ENCODE measurements at regions not wholly inside any gene's neighbourhood (a gene's known extent, or its start where the extent isn't known, plus 50 kb on each side); places are given as distances from the start of the nearest gene placed in this dataset.
"Not testable (repeated sequence)": the region's sequence is repeated elsewhere in the genome, so short reads cannot be mapped to it uniquely, and the experiment has no call there.

DNA sequence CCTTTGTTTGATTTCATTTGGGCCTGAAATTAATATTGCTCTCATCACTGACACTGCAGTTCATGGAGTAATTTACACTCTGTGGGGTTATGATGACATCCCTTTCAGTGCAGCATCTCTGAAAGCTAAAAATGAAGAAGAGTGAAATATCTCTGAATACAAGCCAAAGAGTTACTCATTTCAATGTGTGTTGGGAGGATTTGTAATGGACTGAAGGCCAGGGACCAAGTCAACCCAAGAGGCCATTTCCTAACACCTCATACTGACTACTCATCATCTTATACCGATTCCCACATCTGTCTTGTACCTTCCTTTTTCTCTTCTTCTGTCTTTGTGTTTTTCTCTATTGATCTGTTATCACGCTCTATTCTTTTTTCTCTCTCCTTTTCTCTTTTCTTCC, 374.4 kb upstream of the FRG1 start:
- ATAC-seq, result not testable (repeated sequence)

DNA sequence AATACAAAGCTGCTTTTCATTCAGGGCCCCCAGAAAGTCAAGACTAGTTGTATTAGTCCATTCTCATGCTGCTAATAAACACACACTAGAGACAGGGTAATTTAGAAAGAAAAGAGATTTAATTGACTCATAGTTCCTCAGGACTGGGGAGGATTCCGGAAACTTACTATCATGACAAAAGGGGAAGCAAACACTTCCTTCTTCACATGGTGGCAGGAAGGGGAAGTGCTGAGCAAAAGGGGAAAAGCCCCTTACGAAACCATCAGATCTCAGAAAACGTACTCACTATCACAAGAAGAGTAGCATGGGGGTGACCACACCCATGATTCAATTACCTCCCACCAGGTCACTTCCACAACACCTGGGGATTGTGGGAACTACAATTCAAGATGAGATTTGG, 373.8 kb upstream of the FRG1 start:
- H3K4me3 Mint-ChIP-seq, H3K9me3 Mint-ChIP-seq, H3K27ac Mint-ChIP-seq, POLR2A ChIA-PET, ATAC-seq, H3K4me1 Mint-ChIP-seq, DNase-seq, H3K27me3 Mint-ChIP-seq, H3K36me3 Mint-ChIP-seq: not testable (repeated sequence)

More for the DNA sequence above, 374.4 kb upstream of the FRG1 start:
- H3K27me3 Mint-ChIP-seq, POLR2A ChIA-PET, H3K9me3 Mint-ChIP-seq, DNase-seq, H3K4me1 Mint-ChIP-seq, H3K36me3 Mint-ChIP-seq, H3K27ac Mint-ChIP-seq, H3K4me3 Mint-ChIP-seq: not testable (repeated sequence)

DNA sequence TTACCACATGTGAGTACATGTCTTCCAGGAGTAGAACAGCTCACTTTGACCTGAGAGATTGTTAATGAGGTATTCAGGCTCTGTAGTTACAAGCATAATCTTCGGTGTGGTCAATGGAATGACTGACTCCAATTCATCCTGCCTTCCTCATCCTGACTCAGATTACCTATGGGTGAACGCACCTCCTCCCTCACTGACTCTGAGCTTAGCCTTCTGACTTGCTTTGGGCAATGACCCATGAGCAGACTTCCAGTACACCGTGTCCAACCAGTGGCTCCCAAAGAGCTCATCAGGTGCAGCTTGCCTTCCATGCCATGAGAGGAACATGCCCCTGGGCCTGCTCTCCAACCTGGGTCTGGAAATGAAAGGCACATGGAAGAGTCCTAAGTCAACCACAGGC, 361.0 kb upstream of the FRG1 start:
- H3K27me3 Mint-ChIP-seq, H3K36me3 Mint-ChIP-seq, H3K27ac Mint-ChIP-seq, H3K4me3 Mint-ChIP-seq, ATAC-seq, POLR2A ChIA-PET, DNase-seq, H3K4me1 Mint-ChIP-seq: not testable (repeated sequence)
- peaks cover 0 to 12% (median 2%) of the 10 kb centered on the region in 9 donors for H3K9me3 Mint-ChIP-seq

DNA sequence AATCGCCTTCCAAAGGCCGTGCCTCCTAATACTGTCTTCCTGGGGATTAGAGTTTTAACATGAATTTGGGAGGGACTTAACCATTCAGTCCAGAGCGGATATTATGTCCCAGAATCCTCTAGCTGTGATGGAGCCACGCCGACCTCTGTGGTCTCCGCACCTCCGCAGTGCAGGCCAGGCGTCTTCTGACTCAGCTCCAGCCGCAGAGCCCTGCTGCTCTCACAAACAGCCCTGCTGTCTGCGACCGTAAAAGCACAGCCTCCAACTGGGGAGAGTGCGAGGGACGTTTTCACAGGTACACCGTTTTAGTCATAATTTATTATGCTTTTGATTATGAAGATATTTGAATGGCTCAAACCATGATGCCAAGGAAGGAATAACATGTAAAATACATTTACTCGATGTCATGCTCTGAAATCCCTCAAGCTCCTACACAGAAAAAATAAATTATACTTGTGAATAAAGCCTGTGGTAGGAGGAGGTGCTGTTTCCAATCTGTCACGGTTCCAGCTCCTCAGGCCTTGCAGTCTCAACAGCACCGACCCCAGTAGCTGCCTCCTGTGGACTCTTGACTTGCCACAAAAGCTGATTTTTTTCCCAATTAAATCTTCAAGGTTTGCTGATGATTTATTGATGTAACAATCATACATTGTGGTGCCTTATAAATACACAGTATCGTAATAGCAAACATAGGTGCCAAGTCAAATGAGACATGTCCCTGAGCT, 353.6 kb upstream of the FRG1 start:
- H3K4me3 Mint-ChIP-seq, H3K27me3 Mint-ChIP-seq, H3K36me3 Mint-ChIP-seq, DNase-seq, H3K4me1 Mint-ChIP-seq, POLR2A ChIA-PET, ATAC-seq, H3K27ac Mint-ChIP-seq: not testable (repeated sequence)
- peaks cover 0 to 23% (median 2%) of the 10 kb centered on the region in 9 donors for H3K9me3 Mint-ChIP-seq

DNA sequence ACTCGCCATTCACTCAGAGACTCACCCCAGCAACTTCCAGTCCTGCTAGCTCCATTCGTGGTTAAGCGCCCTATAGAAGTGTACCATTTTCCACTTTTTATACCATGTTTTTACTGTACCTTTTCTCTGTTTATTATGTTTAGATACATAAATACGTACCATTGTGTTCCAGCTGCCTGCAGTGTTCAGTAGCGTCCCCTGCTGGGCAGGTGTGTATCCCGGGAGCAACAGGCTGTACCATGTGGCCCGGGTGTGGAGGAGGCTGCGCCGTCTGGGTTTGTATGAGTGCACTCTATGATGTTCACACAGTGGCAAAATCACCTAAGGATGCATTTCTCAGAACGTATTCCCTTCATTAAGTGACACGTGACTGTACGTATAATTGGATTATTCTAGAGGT, 351.5 kb upstream of the FRG1 start:
- DNase-seq, H3K4me1 Mint-ChIP-seq, H3K4me3 Mint-ChIP-seq, ATAC-seq, H3K27ac Mint-ChIP-seq, H3K36me3 Mint-ChIP-seq, H3K27me3 Mint-ChIP-seq, POLR2A ChIA-PET: not testable (repeated sequence)
- peaks cover 0 to 24% (median 0%) of the 10 kb centered on the region in 9 donors for H3K9me3 Mint-ChIP-seq

DNA sequence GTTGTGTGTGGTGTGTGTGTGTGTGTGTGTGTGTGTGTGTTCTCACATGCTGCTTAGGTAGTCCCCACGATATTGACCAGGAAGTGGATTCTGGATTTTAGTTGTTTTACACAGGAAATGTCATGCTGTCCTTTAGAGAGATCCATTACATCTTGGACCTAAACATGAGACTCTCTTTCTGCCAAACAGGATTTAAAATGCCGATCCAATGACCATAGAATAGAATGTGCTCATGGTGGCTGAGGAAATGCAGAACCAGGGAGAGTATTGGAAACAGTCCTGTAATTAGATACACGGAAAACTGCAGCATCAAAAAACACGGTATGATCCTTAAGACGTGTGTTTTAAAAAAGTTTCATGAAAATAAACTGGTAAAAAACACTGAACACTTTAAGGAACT, 347.8 kb upstream of the FRG1 start:
- no peak for ATAC-seq
- peaks cover 0 to 11% (median 0%) of the 10 kb centered on the region in 9 donors for H3K9me3 Mint-ChIP-seq
- POLR2A ChIA-PET, result no interaction called here

DNA sequence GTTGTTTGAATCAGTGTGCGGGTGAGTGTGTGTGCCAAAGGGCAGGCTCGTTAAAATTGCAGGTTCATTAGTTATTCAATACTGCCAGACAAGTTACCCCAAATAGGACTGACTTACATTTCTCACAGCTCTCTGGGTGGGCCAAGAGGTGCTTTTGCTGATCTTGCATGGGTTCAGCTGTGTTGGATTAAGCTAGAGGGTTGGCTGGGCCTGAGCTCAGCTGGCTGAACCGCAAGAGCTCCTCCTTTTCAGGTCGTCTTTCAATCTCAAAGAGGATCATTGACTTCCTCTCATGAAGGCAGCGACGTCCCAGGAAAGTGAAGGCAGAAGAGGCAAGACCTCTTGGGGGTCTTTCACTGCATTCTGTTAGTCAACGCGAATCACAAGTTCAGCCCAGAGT, 343.3 kb upstream of the FRG1 start:
- Mint-ChIP-seq H3K36me3 (no peaks in the 10 kb centered on the region), H3K4me3 (no peak overlapping the region), H3K27ac (no peak overlapping the region), H3K4me1 (no peaks in the 10 kb centered on the region), H3K27me3 (peaks cover 0 to 4% (median 0%) of the 10 kb centered on the region in 5 donors), H3K9me3 (peaks cover 0 to 14% (median 2%) of the 10 kb centered on the region in 9 donors)
- no peak for DNase-seq
- POLR2A ChIA-PET, result no interaction called here
- ATAC-seq, result no peak

More for the DNA sequence above, 347.8 kb upstream of the FRG1 start:
- H3K27ac Mint-ChIP-seq, result no peak overlapping the region
- no peaks in the 10 kb centered on the region for H3K4me1 Mint-ChIP-seq
- H3K27me3 Mint-ChIP-seq, result no peaks in the 10 kb centered on the region
- DNase-seq, result no peak
- no peak overlapping the region for H3K4me3 Mint-ChIP-seq
- H3K36me3 Mint-ChIP-seq, result no peaks in the 10 kb centered on the region

DNA sequence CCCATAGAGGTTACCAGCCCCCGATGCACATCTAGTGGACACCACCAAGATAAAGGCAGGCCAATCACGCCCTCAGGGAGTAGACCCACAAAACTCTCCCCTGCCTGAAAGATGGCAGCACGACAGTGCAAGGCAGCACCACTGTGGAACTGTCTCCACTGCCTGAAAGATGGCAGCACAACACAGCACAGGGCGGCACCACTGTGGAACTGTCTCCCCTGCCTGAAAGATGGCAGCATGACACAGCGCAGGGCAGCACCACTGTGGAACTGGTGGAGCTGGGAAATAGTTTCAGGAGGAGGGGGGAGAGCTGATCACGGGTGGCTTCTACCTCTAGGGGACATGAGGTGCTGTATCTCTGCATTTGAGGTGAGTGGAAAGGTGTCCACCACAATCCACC, 340.4 kb upstream of the FRG1 start:
- no peak for ATAC-seq
- H3K27me3 Mint-ChIP-seq, result peaks cover 0 to 4% (median 0%) of the 10 kb centered on the region in 5 donors
- H3K4me1 Mint-ChIP-seq, result no peaks in the 10 kb centered on the region
- H3K27ac Mint-ChIP-seq, result no peak overlapping the region
- H3K9me3 Mint-ChIP-seq, result peaks cover 0 to 14% (median 0%) of the 10 kb centered on the region in 9 donors
- no peaks in the 10 kb centered on the region for H3K36me3 Mint-ChIP-seq
- no peak overlapping the region for H3K4me3 Mint-ChIP-seq
- POLR2A ChIA-PET, result no interaction called here
- DNase-seq, result no peak

DNA sequence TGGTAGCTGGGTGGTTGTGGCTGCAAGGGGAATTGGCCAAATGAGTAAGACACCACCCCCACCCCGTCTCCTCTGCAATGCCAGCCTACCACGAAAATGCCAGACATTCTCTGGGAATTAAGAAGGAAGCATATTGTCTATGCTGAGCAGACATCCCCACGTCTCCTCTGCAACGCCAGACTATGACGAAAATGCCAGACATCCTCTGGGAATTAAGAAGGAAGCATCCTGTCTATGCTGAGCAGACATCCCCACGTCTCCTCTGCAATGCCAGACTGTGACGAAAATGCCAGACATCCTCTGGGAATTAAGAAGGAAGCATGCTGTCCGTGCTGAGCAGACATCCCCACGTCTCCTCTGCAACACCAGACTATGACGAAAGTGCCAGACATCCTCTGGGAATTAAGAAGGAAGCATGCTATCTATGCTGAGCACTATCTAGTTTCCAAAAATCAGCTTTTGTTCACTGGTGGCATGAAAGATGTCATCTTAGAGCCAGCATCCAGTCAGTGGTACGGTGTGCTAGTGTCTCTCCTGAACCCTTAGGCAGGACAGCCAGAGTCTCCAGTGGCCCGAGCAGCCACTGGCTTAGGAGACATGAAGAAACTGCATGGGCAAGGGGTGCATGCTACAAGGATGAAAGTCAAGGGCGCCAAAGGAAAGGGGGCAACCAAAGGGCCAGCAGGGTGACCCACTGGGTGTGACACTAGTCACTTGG, 339.8 kb upstream of the FRG1 start:
- H3K27me3 Mint-ChIP-seq, result peaks cover 0 to 4% (median 0%) of the 10 kb centered on the region in 5 donors
- no peak overlapping the region for H3K4me3 Mint-ChIP-seq
- H3K36me3 Mint-ChIP-seq, result no peaks in the 10 kb centered on the region
- ATAC-seq (no peak), DNase-seq (no peak)
- H3K27ac Mint-ChIP-seq, result no peak overlapping the region
- H3K4me1 Mint-ChIP-seq, result no peaks in the 10 kb centered on the region
- POLR2A ChIA-PET, result no interaction called here
- H3K9me3 Mint-ChIP-seq, result peaks cover 0 to 14% (median 0%) of the 10 kb centered on the region in 9 donors

DNA sequence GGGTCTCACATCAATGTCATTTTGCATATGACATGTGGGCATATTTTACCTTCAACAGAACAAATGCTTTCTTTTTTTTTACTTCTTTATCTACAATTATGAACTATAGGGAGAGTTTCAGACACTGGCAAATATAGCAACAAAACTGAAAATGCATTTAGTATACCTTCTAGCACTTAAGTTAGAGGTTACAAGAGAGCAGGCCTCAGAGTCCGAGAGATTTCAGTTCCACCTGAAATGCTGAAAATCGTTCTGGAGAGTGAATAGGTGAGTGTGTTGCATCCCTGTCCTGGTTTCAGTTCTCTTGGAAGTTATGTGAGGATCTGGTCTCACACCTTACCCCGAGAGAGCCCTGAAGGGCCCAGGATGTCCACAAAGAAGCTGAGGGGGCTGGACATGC, 337.8 kb upstream of the FRG1 start:
- H3K4me1 Mint-ChIP-seq, H3K4me3 Mint-ChIP-seq, DNase-seq, POLR2A ChIA-PET, H3K27me3 Mint-ChIP-seq, H3K36me3 Mint-ChIP-seq, H3K27ac Mint-ChIP-seq, ATAC-seq: not testable (repeated sequence)
- H3K9me3 Mint-ChIP-seq, result peaks cover 0 to 13% (median 0%) of the 10 kb centered on the region in 9 donors

DNA sequence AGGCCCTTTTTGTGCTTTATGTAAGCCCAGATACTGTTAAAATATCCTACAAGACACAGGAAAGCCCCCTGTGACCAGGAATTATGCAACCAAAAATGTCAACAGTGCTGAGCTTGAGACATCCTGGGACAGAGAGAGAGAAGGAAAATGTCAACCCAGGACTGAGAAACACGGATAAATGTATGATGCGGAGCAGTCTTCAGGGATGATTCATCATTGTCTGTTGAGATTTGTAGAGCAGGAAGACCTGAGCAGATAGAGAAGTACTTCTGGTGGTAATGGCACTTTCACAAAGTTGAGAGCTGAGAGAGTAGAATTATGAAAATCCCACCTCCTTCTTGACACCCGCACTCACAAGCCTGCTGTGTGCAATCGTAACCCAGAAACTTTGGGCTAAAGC, 330.1 kb upstream of the FRG1 start:
- H3K27ac Mint-ChIP-seq, DNase-seq, H3K4me1 Mint-ChIP-seq, H3K4me3 Mint-ChIP-seq, H3K9me3 Mint-ChIP-seq, POLR2A ChIA-PET, ATAC-seq, H3K36me3 Mint-ChIP-seq, H3K27me3 Mint-ChIP-seq: not testable (repeated sequence)

DNA sequence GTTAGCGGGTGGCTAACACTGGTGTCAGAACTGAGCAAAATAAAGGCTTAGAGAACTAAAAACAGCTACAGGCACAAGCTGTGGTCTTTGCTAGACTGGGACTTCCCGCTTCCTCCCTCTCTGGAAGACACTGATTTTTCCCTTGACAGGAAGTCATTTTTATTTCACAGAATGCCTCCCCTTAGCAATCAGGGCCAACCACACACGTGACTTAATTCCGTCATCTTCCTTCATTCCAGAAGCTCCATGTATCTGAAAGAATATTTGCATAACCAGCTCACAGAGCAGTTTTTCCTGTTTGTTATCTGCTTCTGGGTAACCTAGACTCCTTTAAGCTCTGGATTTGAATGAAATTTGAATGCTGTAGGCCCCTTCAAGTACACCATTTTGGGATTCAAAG, 327.5 kb upstream of the FRG1 start:
- ATAC-seq (no peak), DNase-seq (no peak)
- no peak overlapping the region for H3K27ac Mint-ChIP-seq

DNA sequence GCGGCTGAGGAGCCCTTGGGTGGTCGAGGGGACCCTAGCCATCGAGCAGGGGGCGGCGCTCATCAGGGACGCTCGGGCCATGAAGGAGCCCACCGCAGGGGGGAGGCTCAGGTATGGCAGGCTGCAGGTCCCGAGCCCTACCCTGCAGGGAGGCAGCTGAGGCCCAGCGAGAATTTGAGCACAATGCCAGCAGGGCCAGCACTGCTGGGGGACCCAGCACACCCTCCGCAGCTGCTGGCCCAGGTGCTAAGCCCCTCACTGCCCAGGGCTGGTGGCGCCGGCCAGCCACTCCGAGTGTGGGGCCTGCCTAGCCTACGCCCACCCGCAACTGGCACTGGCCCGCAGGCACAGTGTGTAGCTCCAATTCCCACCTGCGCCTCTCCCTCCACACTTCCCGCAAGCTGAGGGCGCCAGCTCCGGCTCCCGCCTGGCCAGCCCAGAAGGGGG, 325.4 kb upstream of the FRG1 start:
- no peak for DNase-seq
- peaks cover 0 to 2% (median 0%) of the 10 kb centered on the region in 4 donors for H3K4me1 Mint-ChIP-seq
- ATAC-seq, result no peak
- no peak overlapping the region for H3K4me3 Mint-ChIP-seq
- no peak overlapping the region for H3K27ac Mint-ChIP-seq
- peaks cover 0 to 3% (median 0%) of the 10 kb centered on the region in 5 donors for H3K27me3 Mint-ChIP-seq
- peaks cover 0 to 8% (median 0%) of the 10 kb centered on the region in 9 donors for H3K9me3 Mint-ChIP-seq
- POLR2A ChIA-PET, result no interaction called here
- no peaks in the 10 kb centered on the region for H3K36me3 Mint-ChIP-seq

More for the DNA sequence above, 327.5 kb upstream of the FRG1 start:
- H3K36me3 Mint-ChIP-seq, result no peaks in the 10 kb centered on the region
- POLR2A ChIA-PET, result no interaction called here
- H3K4me1 Mint-ChIP-seq, result peaks cover 0 to 2% (median 0%) of the 10 kb centered on the region in 4 donors
- peaks cover 0 to 3% (median 0%) of the 10 kb centered on the region in 5 donors for H3K27me3 Mint-ChIP-seq
- H3K4me3 Mint-ChIP-seq, result no peak overlapping the region
- H3K9me3 Mint-ChIP-seq, result peaks cover 0 to 8% (median 0%) of the 10 kb centered on the region in 9 donors
